Skeletal muscle tissue (tissue), 3 donors: ENCODE measurements at regions not wholly inside any gene's neighbourhood (a gene's known extent, or its start where the extent isn't known, plus 50 kb on each side); places are given as distances from the start of the nearest gene placed in this dataset.
A peak's percentile ranks its signal among the peaks of the same experiment; 100 is the strongest.

ENCODE experiments used
- H3K27ac ChIP-seq: one replicate; pipeline ENCODE4 v1.7.0; 2013; ENCODE audit warnings: mild to moderate bottlenecking, low read depth, low read length, inconsistent platforms
- H3K27me3 ChIP-seq, 3 donors: one replicate each; pipeline ENCODE4 v1.7.0; 2013; ENCODE audit warnings: low read length in 3 of 3; ENCODE audit not compliant: control insufficient read depth in 3 of 3, insufficient read depth in 3 of 3
- H3K36me3 ChIP-seq, 3 donors: one replicate each; pipeline ENCODE4 v1.7.0; 2013; ENCODE audit warnings: low read length in 3 of 3; ENCODE audit not compliant: control insufficient read depth in 3 of 3, insufficient read depth in 3 of 3
- H3K4me1 ChIP-seq, 3 donors: one replicate each; pipeline ENCODE4 v1.7.0; 2013; ENCODE audit warnings: low read length in 3 of 3, mild to moderate bottlenecking in 3 of 3; ENCODE audit not compliant: control insufficient read depth in 3 of 3, insufficient read depth in 3 of 3
- H3K4me3 ChIP-seq, 3 donors: one replicate each; pipeline ENCODE4 v1.7.0; 2013; ENCODE audit warnings: low read length in 3 of 3
- H3K9ac ChIP-seq, 3 donors: one replicate each; pipeline ENCODE4 v1.7.0; 2013; ENCODE audit warnings: low read length in 3 of 3, mild to moderate bottlenecking in 3 of 3, moderate library complexity in 2 of 3, low read depth in 1 of 3
- H3K9me3 ChIP-seq, 3 donors: one replicate each; pipeline ENCODE4 v1.7.0; 2013; ENCODE audit warnings: low read length in 3 of 3; ENCODE audit not compliant: control insufficient read depth in 3 of 3
- donor health status: Osteomylitis.

DNA sequence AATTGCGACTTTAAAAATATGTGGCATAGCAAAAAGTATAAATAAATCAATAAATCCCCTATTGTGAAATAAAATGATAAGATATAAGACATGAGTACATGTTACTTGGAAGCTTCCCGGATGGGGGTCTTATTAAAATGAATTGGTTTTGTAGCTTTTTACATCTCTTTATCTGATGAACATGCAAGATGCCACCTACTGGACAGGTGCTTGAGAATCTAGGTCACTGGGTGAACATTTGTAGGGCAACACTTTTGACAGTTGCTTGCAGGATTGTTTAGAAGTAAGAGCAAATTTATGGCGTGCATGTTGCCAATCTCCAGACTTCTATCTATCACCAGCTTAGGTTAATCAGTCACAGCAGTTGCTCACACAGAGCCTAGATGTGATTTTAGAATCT is 362.7 kb upstream of the SUCLG2 start:
- Histone ChIP-seq H3K27me3 (no peaks in the 10 kb centered on the region), H3K4me1 (no peaks in the 10 kb centered on the region), H3K9ac (no peak overlapping the region), H3K4me3 (no peak overlapping the region), H3K9me3 (no peaks in the 10 kb centered on the region), H3K27ac (no peak overlapping the region), H3K36me3 (no peaks in the 10 kb centered on the region)

GRCh38 chr3:68009900-68010299 is 355.5 kb upstream of the SUCLG2 start:
- Histone ChIP-seq H3K9ac (no peak overlapping the region), H3K4me3 (no peak overlapping the region), H3K9me3 (no peaks in the 10 kb centered on the region), H3K27me3 (peaks cover 10 to 14% (median 13%) of the 10 kb centered on the region in 3 donors), H3K27ac (no peak overlapping the region), H3K4me1 (no peaks in the 10 kb centered on the region), H3K36me3 (no peaks in the 10 kb centered on the region)

GRCh38 chr3:68007621-68008226 is 353.3 kb upstream of the SUCLG2 start:
- Histone ChIP-seq H3K4me1 (no peaks in the 10 kb centered on the region), H3K27me3 (peaks cover 12 to 15% (median 14%) of the 10 kb centered on the region in 3 donors), H3K9me3 (no peaks in the 10 kb centered on the region), H3K36me3 (no peaks in the 10 kb centered on the region), H3K27ac (no peak overlapping the region), H3K9ac (no peak overlapping the region), H3K4me3 (peak overlapping the region in 1 of 3 donors; percentile 7)

GRCh38 chr3:68006646-68007045 is 352.2 kb upstream of the SUCLG2 start:
- no peaks in the 10 kb centered on the region for H3K4me1 ChIP-seq
- no peaks in the 10 kb centered on the region for H3K9me3 ChIP-seq
- H3K27ac ChIP-seq: no peak overlapping the region
- H3K4me3 ChIP-seq: no peak overlapping the region
- no peaks in the 10 kb centered on the region for H3K36me3 ChIP-seq
- peaks cover 12 to 15% (median 14%) of the 10 kb centered on the region in 3 donors for H3K27me3 ChIP-seq
- H3K9ac ChIP-seq: no peak overlapping the region

- H3K9me3 ChIP-seq: no peaks in the 10 kb centered on the region
- H3K9ac ChIP-seq: no peak overlapping the region
- H3K27ac ChIP-seq: no peak overlapping the region
- no peak overlapping the region for H3K4me3 ChIP-seq
- H3K27me3 ChIP-seq: peaks cover 10 to 15% (median 14%) of the 10 kb centered on the region in 3 donors
- no peaks in the 10 kb centered on the region for H3K36me3 ChIP-seq
- H3K4me1 ChIP-seq: no peaks in the 10 kb centered on the region
Observed at GRCh38 chr3:68004091-68004490, 349.7 kb upstream of the SUCLG2 start.

- Histone ChIP-seq H3K9ac (no peak overlapping the region), H3K4me1 (no peaks in the 10 kb centered on the region), H3K36me3 (no peaks in the 10 kb centered on the region), H3K4me3 (no peak overlapping the region), H3K27ac (no peak overlapping the region), H3K9me3 (no peaks in the 10 kb centered on the region), H3K27me3 (peaks cover 0 to under 1% (median 0%) of the 10 kb centered on the region in 3 donors)
Observed at GRCh38 chr3:67998281-67998680, 343.9 kb upstream of the SUCLG2 start.

DNA sequence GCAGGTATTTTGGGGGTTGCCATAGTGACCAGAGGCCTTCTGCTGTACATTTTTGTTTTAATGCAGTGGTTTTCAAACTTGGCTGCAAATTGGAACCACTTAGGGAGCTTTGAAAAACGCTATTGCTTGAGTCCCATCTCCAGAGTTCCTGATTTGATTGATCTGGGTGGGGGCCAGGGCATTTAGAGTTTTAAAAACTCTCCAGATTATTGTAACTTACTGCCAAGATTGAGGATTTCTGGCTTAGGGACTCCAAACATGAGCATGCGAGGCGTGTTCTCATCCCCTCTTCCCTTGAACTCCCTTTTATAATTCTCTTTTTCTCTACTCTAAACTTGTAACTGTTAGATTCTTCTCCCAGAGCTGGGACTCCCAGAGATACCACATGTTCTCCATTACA is 340.8 kb upstream of the SUCLG2 start:
- Histone ChIP-seq H3K4me1 (no peaks in the 10 kb centered on the region), H3K27me3 (no peaks in the 10 kb centered on the region), H3K27ac (no peak overlapping the region), H3K9ac (no peak overlapping the region), H3K4me3 (no peak overlapping the region), H3K36me3 (no peaks in the 10 kb centered on the region), H3K9me3 (no peaks in the 10 kb centered on the region)

DNA sequence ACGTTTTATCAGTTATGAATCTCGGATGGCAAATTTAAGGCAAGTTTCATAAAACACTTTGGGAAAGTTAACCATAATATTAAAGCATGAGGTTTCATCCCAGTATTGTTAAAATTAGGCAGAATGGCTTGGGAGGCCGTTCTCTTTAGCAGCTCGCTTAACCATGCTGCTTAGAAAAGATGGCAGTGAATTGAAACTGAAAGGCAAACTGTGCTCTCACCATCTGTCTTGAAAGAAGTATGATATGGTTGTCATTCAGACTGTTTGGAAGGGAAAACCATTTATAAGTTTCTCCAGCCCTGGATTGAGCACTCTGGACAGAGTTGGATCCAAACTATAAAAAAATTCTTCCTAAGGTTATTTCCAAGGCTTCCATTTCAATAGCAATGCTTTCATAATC is 332.3 kb upstream of the SUCLG2 start:
- Histone ChIP-seq H3K9ac (no peak overlapping the region), H3K27me3 (no peaks in the 10 kb centered on the region), H3K27ac (no peak overlapping the region), H3K4me3 (no peak overlapping the region), H3K4me1 (no peaks in the 10 kb centered on the region), H3K9me3 (no peaks in the 10 kb centered on the region), H3K36me3 (no peaks in the 10 kb centered on the region)

GRCh38 chr3:67983166-67983565 is 328.8 kb upstream of the SUCLG2 start:
- Histone ChIP-seq H3K36me3 (no peaks in the 10 kb centered on the region), H3K4me3 (no peak overlapping the region), H3K9ac (no peak overlapping the region), H3K27ac (no peak overlapping the region), H3K4me1 (no peaks in the 10 kb centered on the region), H3K9me3 (no peaks in the 10 kb centered on the region), H3K27me3 (no peaks in the 10 kb centered on the region)

DNA sequence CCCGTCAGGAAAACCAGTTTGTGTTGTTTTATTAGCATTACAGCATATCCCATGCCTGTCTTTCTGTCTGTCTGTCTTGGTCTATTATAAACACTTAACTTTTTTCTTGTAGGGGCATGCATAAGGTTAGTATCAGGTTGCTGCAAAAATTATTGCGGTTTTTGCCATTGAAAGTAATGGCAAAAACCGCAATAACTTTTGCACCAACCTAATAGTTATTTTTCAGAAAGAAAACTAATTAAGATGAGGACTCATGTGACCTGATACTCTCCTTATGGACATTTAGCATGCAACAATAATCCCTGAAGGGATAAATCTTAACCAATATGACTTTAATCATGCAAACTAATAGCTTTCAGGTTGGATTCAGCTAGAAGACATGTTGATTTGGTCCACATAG is 326.7 kb upstream of the SUCLG2 start:
- Histone ChIP-seq H3K9ac (no peak overlapping the region), H3K4me1 (no peaks in the 10 kb centered on the region), H3K27me3 (no peaks in the 10 kb centered on the region), H3K27ac (no peak overlapping the region), H3K4me3 (no peak overlapping the region), H3K36me3 (no peaks in the 10 kb centered on the region), H3K9me3 (no peaks in the 10 kb centered on the region)
